ENCODE measurements at regions not wholly inside any gene's neighbourhood (a gene's known extent, or its start where the extent isn't known, plus 50 kb on each side); places are given as distances from the start of the nearest gene placed in this dataset.
"Not testable (repeated sequence)": the region's sequence is repeated elsewhere in the genome, so short reads cannot be mapped to it uniquely, and the experiment has no call there.

- no peaks in the 10 kb centered on the region for H3K9me3 ChIP-seq
- DNase-seq, result no peak
- TF ChIP-seq CTCF (IDR thresholded peaks at IDR 0.05), result no peak
- intact Hi-C loops (cut with DNase I), result no loop called here
- H3K36me3 ChIP-seq, result no peaks in the 10 kb centered on the region
- H3K27ac ChIP-seq, result no peak overlapping the region
- no peaks in the 10 kb centered on the region for H3K27me3 ChIP-seq
- no peak overlapping the region for H3K4me3 ChIP-seq (replicated peaks in 1 of 3)
- WGBS, 2 donors, result 29 to 48% methylated on average over 1 of the region's 1 CpG
- H3K4me1 ChIP-seq, result no peaks in the 10 kb centered on the region
These were observed 163.5 kb downstream of the HINT1 start for GRCh38 chr5:131001507-131001906.

- no peaks in the 10 kb centered on the region for H3K27me3 ChIP-seq
- intact Hi-C loops (cut with DNase I), result no loop called here
These were observed 164.8 kb downstream of the HINT1 start for GRCh38 chr5:131000289-131000688.

GRCh38 chr5:130996720-130997119, 168.3 kb downstream of the HINT1 start:
- H3K36me3 ChIP-seq; H3K27me3 ChIP-seq; H3K4me1 ChIP-seq; H3K9me3 ChIP-seq; DNase-seq; H3K27ac ChIP-seq; intact Hi-C loops (cut with DNase I); H3K4me3 ChIP-seq (replicated peaks in 1 of 3): not testable (repeated sequence)

More at GRCh38 chr5:131000289-131000688, 164.8 kb downstream of the HINT1 start:
- H3K36me3 ChIP-seq, result no peaks in the 10 kb centered on the region
- TF ChIP-seq POLR2A (IDR thresholded peaks at IDR 0.05) (no peak), CTCF (IDR thresholded peaks at IDR 0.05) (no peak)
- H3K4me1 ChIP-seq, result no peaks in the 10 kb centered on the region
- H3K4me3 ChIP-seq (replicated peaks in 1 of 3), result no peak overlapping the region
- H3K9me3 ChIP-seq, result no peaks in the 10 kb centered on the region
- H3K27ac ChIP-seq, result no peak overlapping the region
- DNase-seq, result no peak

GRCh38 chr5:130995851-130996250, 169.2 kb downstream of the HINT1 start:
- Histone ChIP-seq H3K36me3 (no peaks in the 10 kb centered on the region), H3K27ac (no peak overlapping the region), H3K9me3 (no peaks in the 10 kb centered on the region), H3K4me3 (replicated peaks in 1 of 3) (no peak overlapping the region), H3K27me3 (no peaks in the 10 kb centered on the region), H3K4me1 (no peaks in the 10 kb centered on the region)
- WGBS, 2 donors, result 97% methylated on average over 23 of the region's 23 CpGs
- TF ChIP-seq POLR2A (IDR thresholded peaks at IDR 0.05), result no peak
- no peak for TF ChIP-seq CTCF (IDR thresholded peaks at IDR 0.05)
- intact Hi-C loops (cut with DNase I), result no loop called here
- no peak for DNase-seq

- intact Hi-C loops (cut with DNase I), result no loop called here
- DNase-seq, result no peak
- no peak for TF ChIP-seq CTCF (IDR thresholded peaks at IDR 0.05)
- TF ChIP-seq POLR2A (IDR thresholded peaks at IDR 0.05), result no peak
- 95 to 98% methylated on average over 16 of the region's 16 CpGs for WGBS, 2 donors
- Histone ChIP-seq H3K27me3 (no peaks in the 10 kb centered on the region), H3K9me3 (no peaks in the 10 kb centered on the region), H3K27ac (no peak overlapping the region), H3K4me3 (replicated peaks in 1 of 3) (no peak overlapping the region), H3K36me3 (no peaks in the 10 kb centered on the region), H3K4me1 (no peaks in the 10 kb centered on the region)
These were observed 169.9 kb downstream of the HINT1 start for GRCh38 chr5:130995254-130995515.

- no peak for TF ChIP-seq CTCF (IDR thresholded peaks at IDR 0.05)
- TF ChIP-seq POLR2A (IDR thresholded peaks at IDR 0.05), result no peak
- Histone ChIP-seq H3K4me1 (no peaks in the 10 kb centered on the region), H3K9me3 (no peaks in the 10 kb centered on the region), H3K27ac (no peak overlapping the region), H3K36me3 (no peaks in the 10 kb centered on the region), H3K27me3 (no peaks in the 10 kb centered on the region), H3K4me3 (replicated peaks in 1 of 3) (no peak overlapping the region)
- intact Hi-C loops (cut with DNase I), result no loop called here
- DNase-seq, result no peak
- 89 to 94% methylated on average over 40 of the region's 40 CpGs for WGBS, 2 donors
These were observed 170.4 kb downstream of the HINT1 start for GRCh38 chr5:130994496-130995253.

Data from thyroid gland (tissue), 4 donors.